AG04450 (cell line): ENCODE measurements at regions not wholly inside any gene's neighbourhood (a gene's known extent, or its start where the extent isn't known, plus 50 kb on each side); places are given as distances from the start of the nearest gene placed in this dataset.

Source experiments
- CTCF ChIA-PET: fragments of 300-600, 350-600 bp; formaldehyde crosslinking; extraction: SDS; loops from one replicate; lab custom pipeline; 2022; ENCODE audit warnings: antibody characterized with exemption, inconsistent platforms; lab: Charles Lee
- POLR2A ChIA-PET: fragments of 350-600 bp; formaldehyde crosslinking; extraction: SDS; loops from one replicate; lab custom pipeline; 2021; ENCODE audit warnings: antibody characterized with exemption, inconsistent platforms; lab: Yijun Ruan, JAX
- DNase-seq: peaks from one replicate; pipeline ENCODE4 v3.0.0-alpha.2; 2011; ENCODE audit warnings: low read depth, low spot score
- H3K27ac ChIP-seq: one replicate; pipeline ENCODE4 v1.5.1; 2012; ENCODE audit warnings: low read depth, low read length, control low read depth
- H3K27me3 ChIP-seq: one replicate; pipeline ENCODE4 v1.6.0; 2012; ENCODE audit warnings: low read length; ENCODE audit not compliant: control insufficient read depth, insufficient read depth
- H3K4me3 ChIP-seq: 2 replicates; pipeline ENCODE4 v1.5.1; 2011; ENCODE audit warnings: mild to moderate bottlenecking, low read depth, low read length, control low read depth
- H3K9me3 ChIP-seq: 2 replicates; pipeline ENCODE4 v1.5.1; 2012; ENCODE audit warnings: low read length; ENCODE audit not compliant: control insufficient read depth, insufficient read depth
- CTCF ChIP-seq: IDR thresholded peaks from 2 replicates; pipeline ENCODE4 v1.5.1; 2011; ENCODE audit warnings: low read depth, low read length, control low read depth, inconsistent platforms

GRCh38 chr3:40653001-40653400 lies 128.2 kb downstream of the ZNF621 start:
- POLR2A ChIA-PET: no interaction called here
- CTCF ChIA-PET: no interaction called here

GRCh38 chr3:40653878-40654277 lies 129.1 kb downstream of the ZNF621 start:
- CTCF ChIA-PET: no interaction called here

More at GRCh38 chr3:40653001-40653400, 128.2 kb downstream of the ZNF621 start:
- H3K4me3 ChIP-seq: no peak overlapping the region
- DNase-seq: no peak
- H3K9me3 ChIP-seq: no peaks in the 10 kb centered on the region
- no peak for TF ChIP-seq CTCF
- H3K27ac ChIP-seq: no peak overlapping the region
- H3K27me3 ChIP-seq: no peaks in the 10 kb centered on the region

GRCh38 chr3:40655551-40655950 lies 130.8 kb downstream of the ZNF621 start:
- H3K27ac ChIP-seq: no peak overlapping the region
- ChIA-PET POLR2A (no interaction called here), CTCF (no interaction called here)
- H3K9me3 ChIP-seq: no peaks in the 10 kb centered on the region
- no peak overlapping the region for H3K4me3 ChIP-seq
- no peak for DNase-seq
- no peaks in the 10 kb centered on the region for H3K27me3 ChIP-seq
- TF ChIP-seq CTCF: no peak

More at GRCh38 chr3:40653878-40654277, 129.1 kb downstream of the ZNF621 start:
- H3K9me3 ChIP-seq: no peaks in the 10 kb centered on the region
- TF ChIP-seq CTCF: no peak
- H3K4me3 ChIP-seq: no peak overlapping the region
- H3K27ac ChIP-seq: no peak overlapping the region
- no peaks in the 10 kb centered on the region for H3K27me3 ChIP-seq
- DNase-seq: no peak
- POLR2A ChIA-PET: no interaction called here

- H3K9me3 ChIP-seq: no peaks in the 10 kb centered on the region
- no peak overlapping the region for H3K27ac ChIP-seq
- POLR2A ChIA-PET: no interaction called here
- H3K27me3 ChIP-seq: no peaks in the 10 kb centered on the region
- H3K4me3 ChIP-seq: no peak overlapping the region
- no peak for DNase-seq
- CTCF ChIA-PET: no interaction called here
- no peak for TF ChIP-seq CTCF
Measured at GRCh38 chr3:40657623-40658022, 132.9 kb downstream of the ZNF621 start.

- H3K27ac ChIP-seq: no peak overlapping the region
- CTCF ChIA-PET: no interaction called here
- POLR2A ChIA-PET: no interaction called here
- TF ChIP-seq CTCF: no peak
- no peaks in the 10 kb centered on the region for H3K27me3 ChIP-seq
- H3K4me3 ChIP-seq: no peak overlapping the region
- DNase-seq: no peak
- H3K9me3 ChIP-seq: no peaks in the 10 kb centered on the region
Measured at GRCh38 chr3:40658305-40658704, 133.5 kb downstream of the ZNF621 start.
